Activated T-cell treated with anti-CD3 and anti-CD28 coated beads, Interleukin-2, amount 50 U/mL, for 4 hours (primary cell): ENCODE measurements at regions not wholly inside any gene's neighbourhood (a gene's known extent, or its start where the extent isn't known, plus 50 kb on each side); places are given as distances from the start of the nearest gene placed in this dataset.

Experiments used
- ATAC-seq, 2 donors: fragments of 200-7000 bp; cut with Tn5 transposase; one replicate each; pipeline ENCODE4 v1.10.0; 2021
- DNase-seq: peaks from one replicate; pipeline ENCODE4 v3.0.0-alpha.2; 2020
- H3K27me3 Mint-ChIP-seq: one replicate; pipeline ENCODE4 v1.8.0; 2021; ENCODE audit warnings: low read depth, mixed read lengths
- H3K36me3 Mint-ChIP-seq: one replicate; pipeline ENCODE4 v1.8.0; 2022; ENCODE audit warnings: mixed read lengths; ENCODE audit not compliant: insufficient read depth
- H3K4me1 Mint-ChIP-seq: one replicate; pipeline ENCODE4 v1.8.0; 2021; ENCODE audit warnings: low read depth, mixed read lengths
- H3K4me3 Mint-ChIP-seq: one replicate; pipeline ENCODE4 v1.8.0; 2021; ENCODE audit warnings: mild to moderate bottlenecking, moderate library complexity, mixed read lengths
- H3K9me3 Mint-ChIP-seq: one replicate; pipeline ENCODE4 v1.8.0; 2021; ENCODE audit warnings: mixed read lengths

DNA sequence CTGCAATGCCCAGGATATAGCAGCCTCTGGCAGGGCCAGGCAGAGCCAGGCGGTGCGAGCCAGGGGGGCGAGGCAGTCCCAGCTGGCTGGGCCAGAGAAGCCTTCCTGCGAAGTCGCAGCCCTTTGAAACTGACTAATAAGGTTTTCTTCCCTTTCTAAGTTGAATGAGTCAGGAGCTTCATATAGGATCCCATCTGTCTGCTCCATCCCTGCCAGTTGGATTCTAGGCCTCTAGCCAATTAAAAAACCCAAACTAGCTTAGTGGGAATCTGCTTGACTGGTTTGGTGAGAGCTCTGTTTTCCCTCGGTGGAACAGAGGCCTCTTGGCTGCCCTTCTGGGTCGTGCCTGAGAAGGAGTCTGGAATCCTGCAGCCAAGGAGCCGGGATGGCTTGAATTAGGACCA lies 70.1 kb upstream of the RAPGEF1 start:
- no peak for DNase-seq
- peaks cover 54% of the 10 kb centered on the region for H3K27me3 Mint-ChIP-seq

GRCh38 chr9:131808291-131808690 lies 68.4 kb upstream of the RAPGEF1 start:
- DNase-seq (no peak), ATAC-seq (no peak)
- H3K4me3 Mint-ChIP-seq: no peak overlapping the region
- peaks cover 48% of the 10 kb centered on the region for H3K27me3 Mint-ChIP-seq
- no peaks in the 10 kb centered on the region for H3K4me1 Mint-ChIP-seq
- H3K9me3 Mint-ChIP-seq: no peaks in the 10 kb centered on the region
- no peaks in the 10 kb centered on the region for H3K36me3 Mint-ChIP-seq

More for the DNA sequence above, 70.1 kb upstream of the RAPGEF1 start:
- no peak for ATAC-seq
- H3K4me3 Mint-ChIP-seq: no peak overlapping the region
- no peaks in the 10 kb centered on the region for H3K36me3 Mint-ChIP-seq
- no peaks in the 10 kb centered on the region for H3K4me1 Mint-ChIP-seq
- no peaks in the 10 kb centered on the region for H3K9me3 Mint-ChIP-seq

DNA sequence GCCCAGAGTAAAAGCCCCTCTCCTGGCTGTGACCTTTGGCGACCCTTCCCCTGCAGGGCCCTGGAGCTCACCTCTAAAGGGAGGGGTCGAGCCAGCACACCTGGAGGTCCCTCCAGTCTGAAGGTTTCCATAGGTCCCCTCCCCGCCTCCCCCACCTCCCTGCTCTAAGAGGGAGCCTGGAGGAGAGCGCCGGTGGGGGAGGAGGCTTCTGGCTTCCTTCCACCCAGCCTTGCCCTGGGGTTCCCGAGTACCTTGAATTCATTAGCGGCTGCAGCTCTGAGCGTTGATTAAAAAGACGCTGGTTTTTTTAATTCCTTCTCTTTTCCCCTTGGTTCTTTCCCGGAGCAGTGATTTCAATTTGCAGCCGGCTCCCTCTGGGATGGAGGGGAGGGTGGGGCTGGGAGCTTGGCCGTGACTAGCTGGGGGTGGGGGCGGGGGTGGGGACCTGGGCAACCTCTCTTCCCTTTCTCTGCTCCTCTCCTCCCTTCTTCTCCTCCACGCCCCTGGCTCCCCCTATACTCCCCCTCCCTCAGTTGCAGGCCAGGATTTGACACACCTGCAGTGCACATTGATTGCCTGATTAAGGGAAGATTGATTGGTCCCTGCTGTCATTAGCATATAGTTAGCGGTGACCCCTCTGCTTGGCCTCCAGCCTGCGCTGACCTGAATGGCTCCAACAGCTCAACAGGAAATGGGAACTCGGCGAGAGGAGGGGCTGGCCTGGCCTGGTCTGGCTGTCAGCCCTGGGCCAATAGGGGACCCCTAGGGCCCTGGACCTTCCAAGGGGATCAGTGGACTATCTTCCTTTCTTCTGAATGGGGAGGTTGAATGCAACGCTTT lies 67.5 kb upstream of the RAPGEF1 start:
- Mint-ChIP-seq H3K27me3 (peaks cover 39% of the 10 kb centered on the region), H3K4me1 (no peaks in the 10 kb centered on the region), H3K36me3 (no peaks in the 10 kb centered on the region), H3K9me3 (no peaks in the 10 kb centered on the region), H3K4me3 (no peak overlapping the region)
- ATAC-seq (no peak), DNase-seq (no peak)

DNA sequence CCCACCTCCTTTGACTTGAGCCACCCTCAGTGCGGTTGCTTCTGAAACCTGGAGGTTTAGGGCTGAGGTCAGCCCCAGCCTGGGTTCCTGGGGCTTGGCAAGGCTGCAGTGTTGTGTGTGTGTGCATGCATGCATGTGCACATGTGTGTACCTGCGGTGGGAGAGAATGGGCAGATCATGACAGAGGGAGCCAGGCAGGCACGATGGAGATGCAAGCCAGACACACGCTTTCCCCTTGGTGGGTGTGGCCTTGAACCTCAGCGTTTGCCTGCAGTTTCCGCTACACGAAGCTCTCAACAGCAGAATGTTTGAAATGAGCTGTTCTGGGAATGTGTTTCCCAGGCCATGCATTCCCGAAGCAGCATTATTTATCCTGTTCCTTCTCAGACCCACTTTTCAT lies 65.9 kb upstream of the RAPGEF1 start:
- H3K9me3 Mint-ChIP-seq: no peaks in the 10 kb centered on the region
- no peak for ATAC-seq
- no peaks in the 10 kb centered on the region for H3K36me3 Mint-ChIP-seq
- H3K27me3 Mint-ChIP-seq: peaks cover 40% of the 10 kb centered on the region
- no peak for DNase-seq
- no peak overlapping the region for H3K4me3 Mint-ChIP-seq
- no peaks in the 10 kb centered on the region for H3K4me1 Mint-ChIP-seq

DNA sequence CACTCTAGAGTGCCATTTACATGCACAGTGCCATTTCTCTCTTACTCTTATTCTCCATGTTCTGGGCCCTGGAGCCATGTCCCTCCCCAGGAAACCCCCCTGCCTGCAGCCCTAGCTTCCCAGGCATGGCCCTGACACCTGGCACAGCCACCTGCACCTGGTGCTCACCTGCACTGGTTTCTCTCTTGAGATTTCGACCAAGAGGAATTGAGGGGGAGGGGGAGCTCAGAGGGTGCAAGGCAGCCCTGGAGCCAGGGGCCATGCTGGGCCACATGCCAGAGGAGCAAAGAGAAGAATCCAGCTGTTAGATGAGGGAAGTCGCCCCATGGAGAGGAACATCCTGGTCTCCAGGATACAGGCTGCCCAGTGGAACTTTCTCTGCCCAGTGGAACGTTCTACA lies 65.0 kb upstream of the RAPGEF1 start:
- Mint-ChIP-seq H3K4me1 (no peaks in the 10 kb centered on the region), H3K4me3 (no peak overlapping the region), H3K9me3 (no peaks in the 10 kb centered on the region), H3K36me3 (no peaks in the 10 kb centered on the region), H3K27me3 (peaks cover 37% of the 10 kb centered on the region)
- DNase-seq (no peak), ATAC-seq (no peak)

- H3K4me1 Mint-ChIP-seq: no peaks in the 10 kb centered on the region
- H3K27me3 Mint-ChIP-seq: peaks cover 30% of the 10 kb centered on the region
- no peak overlapping the region for H3K4me3 Mint-ChIP-seq
- DNase-seq (no peak), ATAC-seq (no peak)
- H3K9me3 Mint-ChIP-seq: no peaks in the 10 kb centered on the region
- H3K36me3 Mint-ChIP-seq: no peaks in the 10 kb centered on the region
These were observed 64.0 kb upstream of the RAPGEF1 start for GRCh38 chr9:131803758-131804411.

- Mint-ChIP-seq H3K27me3 (peaks cover 30% of the 10 kb centered on the region), H3K36me3 (no peaks in the 10 kb centered on the region), H3K4me3 (no peak overlapping the region)
These were observed 61.9 kb upstream of the RAPGEF1 start for GRCh38 chr9:131801810-131802209.

GRCh38 chr9:131800843-131801242 lies 61.0 kb upstream of the RAPGEF1 start:
- ATAC-seq: no peak

More at GRCh38 chr9:131801810-131802209, 61.9 kb upstream of the RAPGEF1 start:
- DNase-seq: no peak
- no peaks in the 10 kb centered on the region for H3K9me3 Mint-ChIP-seq
- ATAC-seq: no peak
- no peaks in the 10 kb centered on the region for H3K4me1 Mint-ChIP-seq

DNA sequence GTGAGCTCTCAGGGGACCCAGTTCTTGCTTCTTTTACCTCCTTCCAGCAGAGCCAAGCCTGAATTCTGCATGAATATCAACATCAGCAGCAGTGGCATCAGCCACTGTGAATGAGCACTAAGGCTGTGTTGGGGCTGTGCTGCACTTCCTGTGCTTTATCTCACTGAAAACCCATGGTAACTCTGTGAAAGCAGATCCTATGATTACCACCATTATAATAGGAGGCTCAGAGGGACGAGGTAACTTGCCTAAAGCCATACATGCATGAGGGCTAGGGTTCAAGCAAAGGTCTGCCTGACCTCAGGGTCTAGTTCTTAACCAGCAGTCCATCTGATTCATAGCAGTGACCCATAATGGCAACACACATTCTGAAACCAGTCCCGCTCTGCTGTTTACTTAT lies 60.5 kb upstream of the RAPGEF1 start:
- no peak overlapping the region for H3K4me3 Mint-ChIP-seq
- peaks cover 28% of the 10 kb centered on the region for H3K27me3 Mint-ChIP-seq
- H3K4me1 Mint-ChIP-seq: no peaks in the 10 kb centered on the region
- H3K36me3 Mint-ChIP-seq: no peaks in the 10 kb centered on the region
- no peak for ATAC-seq
- DNase-seq: no peak
- peaks cover 4% of the 10 kb centered on the region for H3K9me3 Mint-ChIP-seq

More at GRCh38 chr9:131800843-131801242, 61.0 kb upstream of the RAPGEF1 start:
- H3K36me3 Mint-ChIP-seq: no peaks in the 10 kb centered on the region
- H3K4me3 Mint-ChIP-seq: no peak overlapping the region
- H3K27me3 Mint-ChIP-seq: peaks cover 27% of the 10 kb centered on the region
- no peak for DNase-seq
- H3K9me3 Mint-ChIP-seq: no peaks in the 10 kb centered on the region
- no peaks in the 10 kb centered on the region for H3K4me1 Mint-ChIP-seq

DNA sequence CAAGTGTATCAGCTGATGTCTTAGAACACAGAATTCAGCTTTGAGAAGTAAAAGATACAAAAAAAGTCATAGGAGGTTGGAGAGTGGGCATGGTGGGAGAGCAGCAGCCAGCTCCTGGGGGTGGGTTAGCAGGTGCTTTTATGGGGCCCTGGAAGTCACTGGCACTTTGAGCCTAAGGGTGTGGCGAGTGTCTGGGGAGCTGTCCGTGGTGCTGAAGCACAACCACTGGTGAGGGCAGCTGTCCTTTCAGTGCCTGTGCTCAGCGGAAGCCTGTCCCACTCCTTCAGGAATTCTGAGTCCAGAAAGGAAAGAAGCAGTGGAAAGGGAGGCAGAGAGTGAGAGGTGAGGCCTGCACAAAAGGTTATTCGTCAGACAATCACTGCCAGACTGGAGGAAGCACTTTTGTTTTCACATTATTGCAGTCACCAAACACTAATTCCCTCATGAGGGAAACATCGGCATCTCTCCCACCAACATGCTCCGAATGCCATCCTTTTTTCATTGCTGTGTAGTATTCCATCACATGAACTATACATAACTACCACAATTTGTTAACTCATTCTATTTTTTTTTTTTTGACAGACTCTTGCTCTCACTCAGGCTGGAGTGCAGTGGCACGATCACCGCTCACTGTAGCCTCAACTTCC lies 59.4 kb upstream of the RAPGEF1 start:
- ATAC-seq (no peak), DNase-seq (peak; percentile 30)
- Mint-ChIP-seq H3K4me3 (no peak overlapping the region), H3K27me3 (peaks cover 37% of the 10 kb centered on the region), H3K4me1 (no peaks in the 10 kb centered on the region), H3K9me3 (peaks cover 5% of the 10 kb centered on the region), H3K36me3 (no peaks in the 10 kb centered on the region)

DNA sequence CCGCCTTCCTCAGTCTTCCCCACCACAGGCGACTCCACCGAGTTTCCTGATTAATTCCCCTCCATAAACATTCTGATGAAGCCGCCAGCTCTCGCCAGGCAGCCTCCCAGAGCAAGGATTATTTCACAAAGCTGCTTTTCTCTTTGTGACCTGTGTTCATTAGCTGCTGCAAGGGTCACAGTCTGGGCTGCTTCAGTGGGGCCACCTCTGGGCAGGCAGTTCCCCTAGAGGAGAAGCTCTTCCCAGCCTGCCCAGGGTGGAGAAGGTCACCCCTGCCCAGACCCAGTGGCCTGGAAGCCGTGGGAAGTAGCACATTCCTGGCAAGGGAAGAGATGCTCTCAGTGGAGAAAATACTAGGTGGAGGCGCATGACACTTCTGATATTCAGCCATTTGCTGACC lies 58.4 kb upstream of the RAPGEF1 start:
- Mint-ChIP-seq H3K27me3 (peaks cover 42% of the 10 kb centered on the region), H3K4me3 (no peak overlapping the region), H3K9me3 (peaks cover 5% of the 10 kb centered on the region), H3K4me1 (no peaks in the 10 kb centered on the region), H3K36me3 (no peaks in the 10 kb centered on the region)
- ATAC-seq (no peak), DNase-seq (no peak)

GRCh38 chr9:131794393-131794792 lies 54.5 kb upstream of the RAPGEF1 start:
- Mint-ChIP-seq H3K4me1 (no peaks in the 10 kb centered on the region), H3K36me3 (no peaks in the 10 kb centered on the region), H3K27me3 (peaks cover 51% of the 10 kb centered on the region), H3K9me3 (peaks cover 5% of the 10 kb centered on the region), H3K4me3 (no peak overlapping the region)
- ATAC-seq (no peak), DNase-seq (no peak)

- H3K27me3 Mint-ChIP-seq: peaks cover 63% of the 10 kb centered on the region
- H3K36me3 Mint-ChIP-seq: no peaks in the 10 kb centered on the region
- ATAC-seq (no peak), DNase-seq (no peak)
- no peak overlapping the region for H3K4me3 Mint-ChIP-seq
- H3K4me1 Mint-ChIP-seq: no peaks in the 10 kb centered on the region
- peaks cover 5% of the 10 kb centered on the region for H3K9me3 Mint-ChIP-seq
These were observed 51.8 kb upstream of the RAPGEF1 start for GRCh38 chr9:131791542-131792254.
